ENCODE measurements at regions not wholly inside any gene's neighbourhood (a gene's known extent, or its start where the extent isn't known, plus 50 kb on each side); places are given as distances from the start of the nearest gene placed in this dataset.

GRCh38 chr7:52030722-52031121, 714.1 kb upstream of the COBL start:
- TF ChIP-seq CTCF (IDR thresholded peaks at IDR 0.05) (no peak), POLR2A (IDR thresholded peaks at IDR 0.05; ENCODE audit: low read depth) (no peak)
